ENCODE measurements at regions not wholly inside any gene's neighbourhood (a gene's known extent, or its start where the extent isn't known, plus 50 kb on each side); places are given as distances from the start of the nearest gene placed in this dataset.

GRCh38 chr6:8274226-8274625 lies 161.1 kb downstream of the SLC35B3 start:
- Histone ChIP-seq H3K27me3 (replicated peaks) (no peaks in the 10 kb centered on the region), H3K4me3 (ENCODE audit: low read depth, low read length) (no peak overlapping the region), H3K27ac (no peak overlapping the region), H3K36me3 (replicated peaks) (no peaks in the 10 kb centered on the region)
- no peak for DNase-seq
- no peak for TF ChIP-seq CTCF (IDR thresholded peaks at IDR 0.05; ENCODE audit: low read depth, low read length, missing control alignments)
- in situ Hi-C loops (cut with HindIII; ENCODE audit: low pct_ligation_motif_present, low sequenced_read_pairs) = no loop called here

- Histone ChIP-seq H3K27me3 (replicated peaks) (no peaks in the 10 kb centered on the region), H3K36me3 (replicated peaks) (no peaks in the 10 kb centered on the region), H3K4me3 (ENCODE audit: low read depth, low read length) (no peak overlapping the region), H3K27ac (no peak overlapping the region)
- TF ChIP-seq CTCF (IDR thresholded peaks at IDR 0.05; ENCODE audit: low read depth, low read length, missing control alignments) = no peak
- DNase-seq = no peak
- in situ Hi-C loops (cut with HindIII; ENCODE audit: low pct_ligation_motif_present, low sequenced_read_pairs) = no loop called here
These were observed 165.4 kb downstream of the SLC35B3 start for GRCh38 chr6:8269872-8270454.

- TF ChIP-seq CTCF (IDR thresholded peaks at IDR 0.05; ENCODE audit: low read depth, low read length, missing control alignments) = no peak
- Histone ChIP-seq H3K27ac (no peak overlapping the region), H3K27me3 (replicated peaks) (no peaks in the 10 kb centered on the region), H3K36me3 (replicated peaks) (no peaks in the 10 kb centered on the region), H3K4me3 (ENCODE audit: low read depth, low read length) (no peak overlapping the region)
- DNase-seq = no peak
- in situ Hi-C loops (cut with HindIII; ENCODE audit: low pct_ligation_motif_present, low sequenced_read_pairs) = no loop called here
These were observed 166.3 kb downstream of the SLC35B3 start for GRCh38 chr6:8269094-8269493.

- no peak overlapping the region for H3K27ac ChIP-seq
- no peaks in the 10 kb centered on the region for H3K27me3 ChIP-seq (replicated peaks)
- in situ Hi-C loops (cut with HindIII; ENCODE audit: low pct_ligation_motif_present, low sequenced_read_pairs) = no loop called here
- H3K4me3 ChIP-seq (ENCODE audit: low read depth, low read length) = no peak overlapping the region
- TF ChIP-seq CTCF (IDR thresholded peaks at IDR 0.05; ENCODE audit: low read depth, low read length, missing control alignments) = no peak
- no peaks in the 10 kb centered on the region for H3K36me3 ChIP-seq (replicated peaks)
- no peak for DNase-seq
These were observed 166.3 kb upstream of the EEF1E1 start for GRCh38 chr6:8268606-8269005.

GRCh38 chr6:8268156-8268555 lies 165.8 kb upstream of the EEF1E1 start:
- Histone ChIP-seq H3K27ac (no peak overlapping the region), H3K4me3 (ENCODE audit: low read depth, low read length) (no peak overlapping the region), H3K27me3 (replicated peaks) (no peaks in the 10 kb centered on the region), H3K36me3 (replicated peaks) (no peaks in the 10 kb centered on the region)
- no peak for DNase-seq
- no peak for TF ChIP-seq CTCF (IDR thresholded peaks at IDR 0.05; ENCODE audit: low read depth, low read length, missing control alignments)
- in situ Hi-C loops (cut with HindIII; ENCODE audit: low pct_ligation_motif_present, low sequenced_read_pairs) = no loop called here

GRCh38 chr6:8260610-8261009 lies 158.3 kb upstream of the EEF1E1 start:
- Histone ChIP-seq H3K27ac (no peak overlapping the region), H3K4me3 (ENCODE audit: low read depth, low read length) (no peak overlapping the region), H3K36me3 (replicated peaks) (no peaks in the 10 kb centered on the region), H3K27me3 (replicated peaks) (no peaks in the 10 kb centered on the region)
- in situ Hi-C loops (cut with HindIII; ENCODE audit: low pct_ligation_motif_present, low sequenced_read_pairs) = no loop called here
- DNase-seq = no peak
- TF ChIP-seq CTCF (IDR thresholded peaks at IDR 0.05; ENCODE audit: low read depth, low read length, missing control alignments) = no peak
